Large intestine (tissue), 3 donors: ENCODE measurements at regions not wholly inside any gene's neighbourhood (a gene's known extent, or its start where the extent isn't known, plus 50 kb on each side); places are given as distances from the start of the nearest gene placed in this dataset.
A peak's percentile ranks its signal among the peaks of the same experiment; 100 is the strongest.

ENCODE experiments used
- DNase-seq, 2 donors: peaks; one replicate each; pipeline versions ENCODE4 v3.0.0 to v3.0.0-alpha.2; 2013
- H3K27ac ChIP-seq: one replicate; pipeline ENCODE4 v1.5.1; 2013; ENCODE audit warnings: low read length
- H3K27me3 ChIP-seq: 2 replicates; pipeline ENCODE4 v1.6.1; 2013; ENCODE audit warnings: low read length; ENCODE audit not compliant: control insufficient read depth, insufficient read depth
- H3K36me3 ChIP-seq: 2 replicates; pipeline ENCODE4 v1.6.1; 2013; ENCODE audit warnings: low read length; ENCODE audit not compliant: control insufficient read depth, insufficient read depth
- H3K4me1 ChIP-seq: one replicate; pipeline ENCODE4 v1.6.1; 2013; ENCODE audit warnings: low read length; ENCODE audit not compliant: control insufficient read depth, insufficient read depth
- H3K4me3 ChIP-seq: one replicate; pipeline ENCODE4 v1.5.1; 2013; ENCODE audit warnings: low read length
- H3K9me3 ChIP-seq: one replicate; pipeline ENCODE4 v1.6.1; 2013; ENCODE audit warnings: mild to moderate bottlenecking, low read depth, low read length, moderate library complexity; ENCODE audit not compliant: control insufficient read depth
- WGBS: methylation state at CpG from one replicate; pipeline ENCODE4 v1.1.5; 2013; ENCODE audit warnings: low lambda C conversion rate; ENCODE audit not compliant: insufficient coverage; 5-methylcytosine and 5-hydroxymethylcytosine counted together

GRCh38 chr20:10987651-10988383 is 314.0 kb upstream of the JAG1 start:
- no peaks in the 10 kb centered on the region for H3K9me3 ChIP-seq
- no peak overlapping the region for H3K27ac ChIP-seq
- no peak for DNase-seq
- no peaks in the 10 kb centered on the region for H3K36me3 ChIP-seq
- H3K4me1 ChIP-seq = no peaks in the 10 kb centered on the region
- WGBS = 64% methylated on average over 3 of the region's 5 CpGs
- no peaks in the 10 kb centered on the region for H3K27me3 ChIP-seq
- no peak overlapping the region for H3K4me3 ChIP-seq

GRCh38 chr20:10990625-10991382 is 317.0 kb upstream of the JAG1 start:
- no peaks in the 10 kb centered on the region for H3K9me3 ChIP-seq
- 100% methylated on average over 1 of the region's 3 CpGs for WGBS
- H3K36me3 ChIP-seq = no peaks in the 10 kb centered on the region
- DNase-seq = no peak
- H3K27ac ChIP-seq = no peak overlapping the region
- H3K27me3 ChIP-seq = no peaks in the 10 kb centered on the region
- no peak overlapping the region for H3K4me3 ChIP-seq
- no peaks in the 10 kb centered on the region for H3K4me1 ChIP-seq

DNA sequence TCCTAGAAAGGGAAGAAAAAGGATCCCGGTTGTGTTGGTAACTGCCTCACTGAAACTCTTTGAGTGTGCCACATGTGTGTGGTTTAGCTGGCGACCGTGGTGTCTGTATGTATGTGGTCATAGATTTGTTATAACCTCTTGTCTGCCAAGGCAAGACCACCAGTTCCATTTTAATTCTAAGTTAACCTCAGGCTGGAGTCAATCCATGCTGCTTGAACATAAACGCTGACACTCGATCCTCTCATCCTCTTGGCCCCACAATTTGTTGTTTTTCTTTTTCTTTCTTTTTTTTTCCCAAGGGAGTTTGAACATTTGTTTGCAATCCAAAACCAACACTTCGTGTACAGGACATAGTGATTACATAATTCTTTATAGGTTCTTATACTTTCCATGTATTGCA is 318.9 kb upstream of the JAG1 start:
- DNase-seq = no peak
- H3K4me1 ChIP-seq = no peaks in the 10 kb centered on the region
- no peaks in the 10 kb centered on the region for H3K9me3 ChIP-seq
- H3K4me3 ChIP-seq = no peak overlapping the region
- H3K27ac ChIP-seq = no peak overlapping the region
- no peaks in the 10 kb centered on the region for H3K27me3 ChIP-seq
- H3K36me3 ChIP-seq = no peaks in the 10 kb centered on the region
- WGBS = 94% methylated on average over 2 of the region's 6 CpGs

DNA sequence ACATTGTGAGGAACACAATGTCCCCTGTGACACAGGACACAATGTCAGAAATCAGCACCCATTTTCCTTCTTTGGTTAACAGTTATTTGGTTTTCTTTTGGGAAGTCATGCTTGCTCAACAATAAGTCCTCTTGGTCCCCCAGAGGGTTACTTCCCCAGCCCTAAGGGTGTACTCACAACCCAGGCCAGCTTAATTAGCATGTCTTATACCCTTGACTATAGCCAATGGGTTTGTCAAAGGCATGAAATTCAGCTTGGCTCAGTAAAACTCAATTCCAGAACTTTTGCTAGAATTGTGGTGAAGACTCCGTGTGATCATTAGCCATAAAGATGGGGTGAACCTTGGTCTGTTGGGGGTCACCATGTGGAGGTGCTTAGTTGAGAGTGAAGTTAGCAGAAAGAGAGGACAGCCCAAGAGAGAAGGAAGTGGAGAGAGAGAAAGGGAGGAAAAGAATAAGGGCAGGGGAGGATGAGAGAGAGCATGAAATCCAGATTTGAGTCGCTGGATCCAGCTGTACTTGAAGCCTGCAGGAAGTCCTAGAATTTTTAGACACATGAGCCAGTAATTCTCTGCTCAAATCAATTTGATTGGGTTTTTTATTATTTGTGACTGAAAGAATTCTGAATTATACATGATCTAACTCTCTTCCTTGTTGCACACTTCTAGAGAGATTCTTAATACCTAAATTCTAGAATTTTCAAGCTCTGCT is 321.3 kb upstream of the JAG1 start:
- no peak for DNase-seq
- Histone ChIP-seq H3K9me3 (no peaks in the 10 kb centered on the region), H3K4me3 (no peak overlapping the region), H3K27me3 (no peaks in the 10 kb centered on the region), H3K36me3 (no peaks in the 10 kb centered on the region), H3K4me1 (no peaks in the 10 kb centered on the region), H3K27ac (no peak overlapping the region)
- 100% methylated on average over 2 of the region's 2 CpGs for WGBS

DNA sequence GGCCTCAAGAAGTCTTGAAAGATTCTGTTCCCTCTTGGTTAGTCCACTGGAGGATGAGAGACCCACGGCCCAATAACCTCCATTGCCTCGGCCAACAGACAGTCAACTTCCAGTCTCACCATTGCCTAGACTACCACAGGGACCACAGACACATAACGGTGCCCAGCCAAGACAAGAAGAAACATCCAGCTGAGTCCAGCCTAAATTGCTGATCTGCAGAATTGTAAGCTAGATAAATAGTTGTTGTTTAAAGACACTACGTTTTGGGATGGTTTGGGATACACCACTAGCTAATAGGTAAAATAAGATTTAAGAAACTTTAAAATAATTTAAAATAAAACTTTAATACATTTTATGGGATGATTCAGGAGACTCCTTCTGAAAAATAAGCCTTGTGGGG is 324.7 kb upstream of the JAG1 start:
- WGBS = 86% methylated on average over 1 of the region's 4 CpGs
- Histone ChIP-seq H3K4me1 (no peaks in the 10 kb centered on the region), H3K9me3 (no peaks in the 10 kb centered on the region), H3K4me3 (no peak overlapping the region), H3K36me3 (no peaks in the 10 kb centered on the region), H3K27ac (no peak overlapping the region), H3K27me3 (no peaks in the 10 kb centered on the region)
- no peak for DNase-seq

GRCh38 chr20:11000416-11000815 is 326.6 kb upstream of the JAG1 start:
- H3K4me1 ChIP-seq = no peaks in the 10 kb centered on the region
- DNase-seq = no peak
- no peak overlapping the region for H3K4me3 ChIP-seq
- H3K27ac ChIP-seq = no peak overlapping the region
- H3K36me3 ChIP-seq = no peaks in the 10 kb centered on the region
- H3K9me3 ChIP-seq = no peaks in the 10 kb centered on the region
- H3K27me3 ChIP-seq = no peaks in the 10 kb centered on the region
- WGBS = no CpG with 5 or more reads among the region's 1 CpG

DNA sequence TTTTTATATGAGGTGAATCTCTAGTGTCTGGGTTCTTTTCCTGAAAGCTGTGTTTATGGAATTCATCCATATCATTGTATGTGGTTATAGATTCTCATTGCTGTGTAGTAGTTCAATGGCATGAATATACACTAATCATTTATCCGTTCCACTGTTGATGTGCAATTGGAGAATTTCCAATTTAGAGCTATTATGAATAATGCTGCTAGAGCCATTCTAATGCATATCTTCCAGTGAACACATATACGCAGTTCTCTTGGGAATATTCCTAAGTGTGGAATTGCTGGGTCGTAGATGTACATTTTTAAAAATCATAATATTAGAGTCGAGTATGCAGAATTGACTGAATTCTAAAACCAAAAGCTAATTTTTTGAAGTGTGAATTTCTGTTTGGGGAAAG is 327.5 kb upstream of the JAG1 start:
- 90% methylated on average over 3 of the region's 4 CpGs for WGBS
- no peaks in the 10 kb centered on the region for H3K4me1 ChIP-seq
- no peak overlapping the region for H3K27ac ChIP-seq

DNA sequence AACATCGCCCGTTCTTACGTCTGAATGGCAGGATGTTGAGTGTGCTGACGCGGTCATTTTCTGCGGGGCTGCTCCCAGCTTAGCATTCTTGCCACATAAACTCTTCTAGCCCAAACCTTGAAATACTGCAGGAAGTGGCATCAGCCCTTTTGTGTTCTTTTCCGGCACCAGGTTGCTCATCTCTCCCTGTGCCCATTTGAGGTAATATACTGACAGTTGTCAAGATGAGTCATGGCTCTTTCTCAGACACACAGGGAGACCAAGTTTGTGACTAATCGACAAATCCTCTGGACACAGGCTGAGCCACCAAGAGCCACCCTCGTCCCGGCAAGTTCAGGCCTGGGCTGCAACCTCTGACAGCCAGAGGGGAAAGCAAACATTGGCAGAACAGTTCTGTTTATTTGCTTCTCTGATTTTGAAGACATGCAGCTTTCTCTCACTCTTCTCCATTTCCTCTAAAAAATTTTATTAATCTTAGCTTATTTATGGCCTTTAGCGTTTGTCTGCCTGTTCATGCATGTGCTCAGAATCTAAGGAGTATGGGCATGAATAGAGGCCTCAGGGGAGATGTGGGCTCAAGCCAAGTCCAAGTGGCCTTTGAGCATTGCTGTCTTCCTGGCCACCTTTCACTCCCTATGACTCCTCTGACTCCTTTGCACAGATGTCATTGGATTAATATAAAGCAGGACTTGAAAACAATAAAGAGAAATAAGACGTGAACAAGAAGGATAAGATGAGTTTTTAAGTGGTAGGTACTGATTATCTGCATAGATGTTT is 328.2 kb upstream of the JAG1 start:
- Histone ChIP-seq H3K4me1 (no peaks in the 10 kb centered on the region), H3K4me3 (no peak overlapping the region), H3K27me3 (no peaks in the 10 kb centered on the region), H3K9me3 (no peaks in the 10 kb centered on the region), H3K36me3 (no peaks in the 10 kb centered on the region), H3K27ac (no peak overlapping the region)
- 80% methylated on average over 2 of the region's 12 CpGs for WGBS
- DNase-seq = no peak

More for the DNA sequence above, 327.5 kb upstream of the JAG1 start:
- Histone ChIP-seq H3K9me3 (no peaks in the 10 kb centered on the region), H3K36me3 (no peaks in the 10 kb centered on the region), H3K4me3 (no peak overlapping the region), H3K27me3 (no peaks in the 10 kb centered on the region)
- DNase-seq = no peak

DNA sequence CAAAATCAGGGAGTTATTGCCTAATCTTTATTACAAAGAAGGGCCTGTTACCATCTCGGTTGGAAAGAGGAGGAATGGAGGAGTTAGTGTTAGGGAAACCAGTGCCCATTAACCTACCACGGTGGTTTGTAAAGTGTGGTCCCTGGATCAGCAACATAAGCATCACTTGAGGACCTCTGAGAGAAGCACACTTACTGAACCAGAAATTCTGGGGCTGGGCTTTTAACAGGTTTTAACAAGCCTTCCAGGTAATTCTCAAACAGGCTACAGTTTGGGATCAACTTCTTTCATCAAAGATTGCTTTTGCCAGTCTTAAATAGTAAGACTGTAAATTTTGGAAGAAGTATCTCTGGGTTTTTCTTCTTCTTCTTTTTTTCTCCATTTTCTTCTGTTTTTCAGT is 329.5 kb upstream of the JAG1 start:
- no peak overlapping the region for H3K4me3 ChIP-seq
- no peaks in the 10 kb centered on the region for H3K27me3 ChIP-seq
- no peaks in the 10 kb centered on the region for H3K9me3 ChIP-seq
- DNase-seq = no peak
- WGBS = 75% methylated on average over 1 of the region's 2 CpGs
- H3K27ac ChIP-seq = no peak overlapping the region
- no peaks in the 10 kb centered on the region for H3K36me3 ChIP-seq
- no peaks in the 10 kb centered on the region for H3K4me1 ChIP-seq

DNA sequence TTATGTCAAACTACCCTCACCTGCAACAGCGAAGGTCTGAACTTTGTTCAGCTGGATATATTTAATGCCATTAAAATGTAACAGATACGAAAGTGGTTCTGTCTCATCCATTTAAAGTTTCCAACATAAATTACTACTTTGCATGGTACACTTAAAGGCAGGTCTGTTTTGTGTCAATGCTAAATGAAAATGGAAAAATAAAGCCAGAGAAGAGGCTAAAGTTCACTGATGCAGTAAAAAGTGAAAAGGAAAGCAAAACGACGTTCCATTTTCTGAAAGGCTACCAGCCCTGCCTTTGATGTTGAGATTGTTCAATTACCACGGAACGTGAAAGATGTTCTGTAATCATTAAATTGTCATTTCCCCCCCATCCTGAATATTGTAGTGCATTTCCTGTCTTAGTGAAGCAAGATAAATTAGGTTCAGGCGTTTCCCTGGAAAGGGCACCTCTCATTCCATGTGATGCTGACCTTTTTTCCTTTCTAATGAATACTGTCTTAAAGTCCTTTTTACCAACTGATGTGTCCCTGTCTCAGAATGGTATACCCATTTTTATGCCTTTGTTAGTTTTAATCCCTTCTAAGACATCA is 334.7 kb upstream of the JAG1 start:
- H3K4me3 ChIP-seq = peak overlapping the region; percentile 4
- WGBS = 7% methylated on average over 3 of the region's 7 CpGs
- H3K36me3 ChIP-seq = no peaks in the 10 kb centered on the region
- H3K9me3 ChIP-seq = no peaks in the 10 kb centered on the region
- H3K27ac ChIP-seq = no peak overlapping the region
- H3K27me3 ChIP-seq = no peaks in the 10 kb centered on the region
- peak; percentile 22 to 72 for DNase-seq
- H3K4me1 ChIP-seq = no peaks in the 10 kb centered on the region
